Endothelial cell of umbilical vein (primary cell): ENCODE measurements at regions not wholly inside any gene's neighbourhood (a gene's known extent, or its start where the extent isn't known, plus 50 kb on each side); places are given as distances from the start of the nearest gene placed in this dataset.

Source experiments
- BruUV-seq: library from RNA; stranded (reverse); fragments of 400-500 nt; replicated peaks from 2 replicates; lab custom pipeline; 2021; lab: Mats Ljungman, UMichigan
- CTCF ChIA-PET: fragments of 300-600, 350-600 bp; sonication (Branson Sonifier 250); formaldehyde crosslinking; loops from one replicate; lab custom pipeline; 2021; ENCODE audit warnings: antibody characterized with exemption, inconsistent platforms; lab: Charles Lee
- POLR2A ChIA-PET: fragments of 300-600, 350-600 bp; sonication (Branson Sonifier 250); formaldehyde crosslinking; loops from one replicate; lab custom pipeline; 2021; ENCODE audit warnings: antibody characterized with exemption, inconsistent platforms; lab: Charles Lee
- DNase-seq: peaks from one replicate; pipeline ENCODE4 v3.0.0-alpha.2; 2011; ENCODE audit warnings: low read depth, low spot score
- FAIRE-seq: peaks from 2 replicates; lab custom pipeline; 2011; peaks lifted over from hg19 to GRCh38; lab: Jason Lieb, UNC
- H2AFZ ChIP-seq: 2 replicates; pipeline ENCODE4 v1.6.0; 2012; ENCODE audit warnings: low read depth, low read length, control low read depth, inconsistent platforms
- H3K27ac ChIP-seq: 2 replicates; pipeline ENCODE4 v1.5.1; 2011; ENCODE audit warnings: low read depth, mild to moderate bottlenecking, control low read depth, low read length, moderate library complexity; ENCODE audit not compliant: insufficient read depth
- H3K27me3 ChIP-seq, 2 experiments: 2 replicates each; pipeline versions ENCODE4 v1.6.0 to v1.6.1; 2011; ENCODE audit warnings: low read length in 2 of 2, mixed read lengths in 1 of 2; ENCODE audit not compliant: control insufficient read depth in 2 of 2, insufficient read depth in 2 of 2
- H3K36me3 ChIP-seq, 2 experiments: 2 replicates in 1 of 2; 3 replicates in 1 of 2; pipeline ENCODE4 v1.5.1; 2011; ENCODE audit warnings: low read length in 2 of 2, mild to moderate bottlenecking in 1 of 2, moderate library complexity in 1 of 2; ENCODE audit not compliant: control insufficient read depth in 2 of 2, insufficient read depth in 2 of 2; ENCODE audit errors: extremely low read depth in 1 of 2
- H3K4me1 ChIP-seq: 3 replicates; pipeline ENCODE4 v1.5.1; 2011; ENCODE audit warnings: mild to moderate bottlenecking, low read length; ENCODE audit not compliant: control insufficient read depth, insufficient read depth; ENCODE audit errors: extremely low read depth
- H3K4me2 ChIP-seq: 2 replicates; pipeline ENCODE4 v1.6.1; 2011; ENCODE audit warnings: low read length, control low read depth, mixed read lengths; ENCODE audit not compliant: insufficient read depth
- H3K4me3 ChIP-seq, 3 experiments: fragments of 200-600 bp in 1 of 3; sonication (generic), shearing (Covaris generic) in 1 of 3; replicated peaks in 1 of 3; 2 replicates each; pipeline ENCODE4 v1.5.1; 2011 to 2016; ENCODE audit warnings: control low read depth in 3 of 3, low read length in 3 of 3, mild to moderate bottlenecking in 2 of 3, inconsistent platforms in 1 of 3, low read depth in 1 of 3, moderate library complexity in 1 of 3; ENCODE audit not compliant: insufficient read depth in 1 of 3
- H3K79me2 ChIP-seq: 2 replicates; pipeline ENCODE4 v1.6.0; 2012; ENCODE audit warnings: low read length, inconsistent platforms; ENCODE audit not compliant: control insufficient read depth, insufficient read depth
- H3K9ac ChIP-seq: replicated peaks from 2 replicates; pipeline ENCODE3; 2011; ENCODE audit warnings: low read length, control low read depth; ENCODE audit not compliant: insufficient read depth; ENCODE audit errors: extremely low read depth
- H3K9me1 ChIP-seq: replicated peaks from 3 replicates; pipeline ENCODE4 v1.6.0; 2011; ENCODE audit warnings: mild to moderate bottlenecking, low read length; ENCODE audit not compliant: control insufficient read depth, insufficient read depth; ENCODE audit errors: extremely low read depth
- H3K9me3 ChIP-seq: replicated peaks from 2 replicates; pipeline ENCODE4 v1.5.1; 2012; ENCODE audit warnings: low read length, inconsistent platforms; ENCODE audit not compliant: control insufficient read depth, insufficient read depth
- H4K20me1 ChIP-seq: replicated peaks from 2 replicates; pipeline ENCODE3; 2011; ENCODE audit warnings: mild to moderate bottlenecking, low read length; ENCODE audit not compliant: control insufficient read depth, insufficient read depth; ENCODE audit errors: extremely low read depth
- CTCF ChIP-seq, 2 donors: IDR thresholded peaks; 1 replicate in 1 of 2; 2 replicates in 1 of 2; pipeline ENCODE4 v1.5.1; 2011; ENCODE audit warnings: low read length in 2 of 2, mild to moderate bottlenecking in 2 of 2, moderate library complexity in 2 of 2, control low read depth in 1 of 2, inconsistent platforms in 1 of 2, low read depth in 1 of 2; ENCODE audit not compliant: insufficient read depth in 1 of 2; ENCODE audit errors: extremely low read depth in 1 of 2
- EZH2 ChIP-seq: IDR thresholded peaks from 2 replicates; pipeline ENCODE4 v1.6.1; 2012; ENCODE audit warnings: borderline replicate concordance, low read depth, mild to moderate bottlenecking, moderate library complexity, low read length, inconsistent platforms; ENCODE audit not compliant: severe bottlenecking
- FOS ChIP-seq: IDR thresholded peaks from 2 replicates; pipeline ENCODE4 v1.6.1; 2011; ENCODE audit warnings: mild to moderate bottlenecking, low read length, moderate library complexity, borderline replicate concordance; ENCODE audit not compliant: insufficient read depth
- GATA2 ChIP-seq: IDR thresholded peaks from 2 replicates; pipeline ENCODE4 v1.7.0; 2011; ENCODE audit warnings: low read depth, mild to moderate bottlenecking, moderate library complexity, mixed read lengths, low read length; ENCODE audit not compliant: insufficient read length, insufficient read depth
- JUN ChIP-seq: IDR thresholded peaks from 2 replicates; pipeline ENCODE4 v1.6.1; 2011; ENCODE audit warnings: borderline replicate concordance, low read depth; ENCODE audit not compliant: insufficient read length, insufficient read depth
- MAX ChIP-seq: IDR thresholded peaks from 2 replicates; pipeline ENCODE4 v1.6.1; 2011; ENCODE audit not compliant: insufficient read depth, insufficient read length
- MYC ChIP-seq: IDR thresholded peaks from one replicate; pipeline ENCODE4 v1.6.1; 2011; ENCODE audit warnings: mild to moderate bottlenecking, low read depth, low read length
- POLR2A ChIP-seq: IDR thresholded peaks from 2 replicates; pipeline ENCODE4 v1.6.1; 2012; ENCODE audit warnings: low read depth, mild to moderate bottlenecking, control low read depth, low read length
- POLR2AphosphoS5 ChIP-seq: IDR thresholded peaks from 2 replicates; pipeline ENCODE4 v1.6.1; 2012; ENCODE audit warnings: low read depth, mild to moderate bottlenecking, control low read depth, low read length, moderate library complexity; ENCODE audit not compliant: insufficient read depth
- dilution Hi-C: fragments of 300-500 bp; cut with MboI; formaldehyde crosslinking; loops from one replicate; pipeline ENCODE4 v1.15.0; 2019; ENCODE audit warnings: low sequenced_read_pairs; ENCODE audit not compliant: extremely low pct_ligation_motif_present
- intact Hi-C: fragments of 100-400 bp; cut with micrococcal nuclease; formaldehyde crosslinking; loops from one replicate; pipeline ENCODE4 v1.10.0; 2022

- no peaks in the 10 kb centered on the region for H3K9me1 ChIP-seq
- H3K27me3 ChIP-seq, result no peaks in the 10 kb centered on the region
- H4K20me1 ChIP-seq, result no peaks in the 10 kb centered on the region
- no peak overlapping the region for H3K4me3 ChIP-seq
- POLR2A ChIA-PET, result no interaction called here
- FAIRE-seq (no peak), DNase-seq (no peak)
- no peaks in the 10 kb centered on the region for H3K36me3 ChIP-seq
- no peak overlapping the region for H3K27ac ChIP-seq
- H3K9ac ChIP-seq, result no peak overlapping the region
- intact Hi-C loops, result no loop called here
- H2AFZ ChIP-seq, result no peak overlapping the region
- TF ChIP-seq POLR2AphosphoS5 (no peak), CTCF (IDR thresholded peaks at IDR 0.05; ENCODE audit: extremely low read depth in 1 of 2, insufficient read depth in 1 of 2, low read depth in 1 of 2, low read length in 2 of 2) (no peak), EZH2 (no peak), FOS (no peak), GATA2 (no peak), MYC (no peak), MAX (no peak), JUN (no peak), POLR2A (no peak)
- CTCF ChIA-PET, result interaction anchor here (0.8 to 1.6 kb wide), 3 partner anchors 341 to 376 kb away, joined by 3 to 4 read pairs (median 3); no protein-coding TSS in a partner anchor
- no TSS peak for BruUV-seq
- no peaks in the 10 kb centered on the region for H3K4me1 ChIP-seq
- H3K9me3 ChIP-seq, result no peaks in the 10 kb centered on the region
- no peak overlapping the region for H3K4me2 ChIP-seq
- no peaks in the 10 kb centered on the region for H3K79me2 ChIP-seq
- dilution Hi-C loops, result no loop called here
These were observed 81.2 kb upstream of the TCF12 start for GRCh38 chr15:56837273-56837672.
